ENCODE measurements at regions not wholly inside any gene's neighbourhood (a gene's known extent, or its start where the extent isn't known, plus 50 kb on each side); places are given as distances from the start of the nearest gene placed in this dataset.

GRCh38 chr15:61685534-61685933 is 374.7 kb downstream of the VPS13C start:
- no peak for ATAC-seq (ENCODE audit: low FRiP score)
- DNase-seq (ENCODE audit: low spot score): no peak
- TF ChIP-seq CTCF (IDR thresholded peaks at IDR 0.05): no peak

GRCh38 chr15:61684749-61685467 is 375.3 kb downstream of the VPS13C start:
- ATAC-seq (ENCODE audit: low FRiP score): no peak
- DNase-seq (ENCODE audit: low spot score): no peak
- no peak for TF ChIP-seq CTCF (IDR thresholded peaks at IDR 0.05)

GRCh38 chr15:61682891-61683735 is 377.1 kb downstream of the VPS13C start:
- TF ChIP-seq CTCF (IDR thresholded peaks at IDR 0.05): no peak
- ATAC-seq (ENCODE audit: low FRiP score): no peak
- no peak for DNase-seq (ENCODE audit: low spot score)

- ATAC-seq (ENCODE audit: low FRiP score) (no peak), DNase-seq (ENCODE audit: low spot score) (no peak)
- TF ChIP-seq CTCF (IDR thresholded peaks at IDR 0.05): no peak
Observed at GRCh38 chr15:61681676-61682075, 378.6 kb downstream of the VPS13C start.

GRCh38 chr15:61681038-61681418 is 379.2 kb downstream of the VPS13C start:
- ATAC-seq (ENCODE audit: low FRiP score): no peak

GRCh38 chr15:61680260-61681037 is 379.8 kb downstream of the VPS13C start:
- ATAC-seq (ENCODE audit: low FRiP score) (no peak), DNase-seq (ENCODE audit: low spot score) (no peak)
- TF ChIP-seq CTCF (IDR thresholded peaks at IDR 0.05): no peak

More at GRCh38 chr15:61681038-61681418, 379.2 kb downstream of the VPS13C start:
- no peak for DNase-seq (ENCODE audit: low spot score)
- TF ChIP-seq CTCF (IDR thresholded peaks at IDR 0.05): no peak
